HG02571 (cell line): ENCODE measurements at regions not wholly inside any gene's neighbourhood (a gene's known extent, or its start where the extent isn't known, plus 50 kb on each side); places are given as distances from the start of the nearest gene placed in this dataset.

Experiments used
- ATAC-seq: cut with Tn5 transposase; IDR thresholded peaks from one replicate; pipeline ENCODE4 v1.9.1; 2021; ENCODE audit warnings: mild to moderate bottlenecking, moderate library complexity; ENCODE audit not compliant: unreplicated experiment

GRCh38 chr6:122042380-122042779 is 357.1 kb upstream of the HSF2 start:
- no peak for ATAC-seq

GRCh38 chr6:122042960-122043735 is 356.3 kb upstream of the HSF2 start:
- ATAC-seq, result no peak

GRCh38 chr6:122048570-122048969 is 350.9 kb upstream of the HSF2 start:
- no peak for ATAC-seq

GRCh38 chr6:122049341-122049740 is 350.1 kb upstream of the HSF2 start:
- no peak for ATAC-seq

- ATAC-seq, result no peak
These were observed 349.2 kb upstream of the HSF2 start for GRCh38 chr6:122050242-122050755.

GRCh38 chr6:122052346-122052900 is 347.0 kb upstream of the HSF2 start:
- ATAC-seq, result no peak

- ATAC-seq, result no peak
These were observed 339.5 kb upstream of the HSF2 start for GRCh38 chr6:122059918-122060317.

GRCh38 chr6:122061855-122062254 is 337.6 kb upstream of the HSF2 start:
- ATAC-seq, result no peak

GRCh38 chr6:122063076-122063475 is 336.4 kb upstream of the HSF2 start:
- no peak for ATAC-seq

- ATAC-seq, result no peak
These were observed 335.7 kb upstream of the HSF2 start for GRCh38 chr6:122063761-122064160.

GRCh38 chr6:122066200-122066599 is 333.3 kb upstream of the HSF2 start:
- no peak for ATAC-seq

GRCh38 chr6:122068291-122068769 is 331.1 kb upstream of the HSF2 start:
- ATAC-seq, result no peak

- no peak for ATAC-seq
These were observed 329.5 kb upstream of the HSF2 start for GRCh38 chr6:122069932-122070331.

GRCh38 chr6:122072014-122072647 is 327.3 kb upstream of the HSF2 start:
- ATAC-seq, result no peak

GRCh38 chr6:122075084-122075838 is 324.2 kb upstream of the HSF2 start:
- no peak for ATAC-seq

- ATAC-seq, result no peak
These were observed 323.5 kb upstream of the HSF2 start for GRCh38 chr6:122075917-122076316.

GRCh38 chr6:122077603-122078002 is 321.8 kb upstream of the HSF2 start:
- no peak for ATAC-seq

- ATAC-seq, result no peak
These were observed 321.0 kb upstream of the HSF2 start for GRCh38 chr6:122078481-122078880.

GRCh38 chr6:122079916-122080315 is 319.5 kb upstream of the HSF2 start:
- ATAC-seq, result no peak

- no peak for ATAC-seq
These were observed 317.5 kb upstream of the HSF2 start for GRCh38 chr6:122081921-122082320.

GRCh38 chr6:122082370-122082769 is 317.1 kb upstream of the HSF2 start:
- ATAC-seq, result no peak
